NCI-H1694 (cell line): ENCODE measurements at regions not wholly inside any gene's neighbourhood (a gene's known extent, or its start where the extent isn't known, plus 50 kb on each side); places are given as distances from the start of the nearest gene placed in this dataset.
"Not testable (repeated sequence)": the region's sequence is repeated elsewhere in the genome, so short reads cannot be mapped to it uniquely, and the experiment has no call there.

Experiments
- DNase-seq: peaks from one replicate; lab custom pipeline; 2025; lab: John Stamatoyannopoulos, UW

DNA sequence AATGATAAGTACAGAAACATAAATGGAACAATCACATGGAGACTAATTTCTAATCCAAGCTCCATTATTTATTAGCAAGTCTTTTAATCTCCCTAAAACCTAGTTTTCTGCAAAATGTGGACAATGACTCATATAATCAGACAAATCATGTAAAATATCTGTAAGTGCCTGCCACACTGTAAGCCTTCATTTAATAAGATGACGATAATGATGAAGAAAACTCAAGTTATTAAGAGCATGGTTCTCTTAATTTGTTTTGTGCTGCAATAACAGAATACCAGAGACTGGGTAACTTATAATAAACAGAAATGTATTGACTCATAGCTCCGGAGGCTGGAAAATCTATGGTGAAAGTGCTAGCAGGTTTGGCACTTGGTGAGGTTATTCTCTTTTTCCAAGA, 535.3 kb upstream of the LRFN5 start:
- DNase-seq, result no peak

DNA sequence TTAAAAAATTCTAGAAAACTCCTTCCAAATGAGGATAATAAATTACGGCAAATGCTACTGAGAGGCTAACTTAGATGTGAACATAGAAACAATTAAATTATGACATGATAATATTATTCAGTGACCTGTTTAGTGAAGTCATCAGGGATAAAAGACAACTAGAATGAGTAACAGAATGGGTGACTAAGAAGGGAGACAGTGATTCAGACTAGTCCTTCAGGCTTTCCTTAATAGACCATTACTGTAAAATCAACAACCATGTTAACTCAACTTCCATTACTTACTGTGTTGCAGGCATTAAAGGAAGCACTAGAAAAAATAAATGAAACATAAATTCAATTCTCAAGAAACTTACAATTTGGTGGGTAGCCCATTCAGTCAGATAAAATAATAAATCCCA, 543.9 kb upstream of the LRFN5 start:
- DNase-seq, result no peak

DNA sequence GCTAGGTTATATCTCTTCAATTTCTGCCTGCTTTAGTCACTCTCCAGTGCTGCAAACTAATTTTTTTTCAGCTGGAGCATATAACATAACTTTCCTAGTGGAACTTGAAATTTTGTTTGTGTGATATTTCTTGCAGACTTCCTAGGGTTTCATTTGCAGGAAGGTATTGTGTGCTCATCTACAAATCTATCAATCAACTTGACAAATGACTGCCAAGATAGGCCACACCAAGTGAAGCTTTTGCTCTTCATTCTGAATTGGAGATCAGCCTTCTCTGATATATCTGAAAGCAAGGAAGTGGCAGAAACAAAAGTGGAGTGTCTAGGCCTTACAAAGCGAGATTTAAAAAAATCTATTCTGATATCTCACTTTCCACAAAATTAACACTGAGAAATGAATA, 551.1 kb upstream of the LRFN5 start:
- DNase-seq, result no peak

- DNase-seq, result no peak
Observed at GRCh38 chr14:41051801-41052200, 554.9 kb upstream of the LRFN5 start.

DNA sequence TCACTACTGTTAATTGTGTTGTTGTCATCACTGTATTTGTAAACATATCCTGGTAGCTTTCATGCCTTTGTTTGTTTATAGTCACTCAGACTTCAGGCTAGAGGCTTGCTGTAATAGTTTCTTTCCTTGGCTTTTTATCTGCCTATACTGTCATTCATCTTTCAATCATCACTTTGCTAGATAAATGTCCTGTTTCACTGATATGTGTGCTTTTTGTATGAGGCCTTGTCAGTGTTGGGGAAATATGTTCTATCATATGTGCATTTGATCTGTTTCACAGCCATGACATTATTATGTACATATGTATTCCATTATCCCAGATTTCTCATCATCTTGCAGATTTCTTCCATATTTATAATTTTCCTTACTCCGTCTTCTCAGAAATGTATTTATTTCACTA, 558.9 kb upstream of the LRFN5 start:
- no peak for DNase-seq

GRCh38 chr14:41037388-41037787, 569.3 kb upstream of the LRFN5 start:
- DNase-seq, result no peak

DNA sequence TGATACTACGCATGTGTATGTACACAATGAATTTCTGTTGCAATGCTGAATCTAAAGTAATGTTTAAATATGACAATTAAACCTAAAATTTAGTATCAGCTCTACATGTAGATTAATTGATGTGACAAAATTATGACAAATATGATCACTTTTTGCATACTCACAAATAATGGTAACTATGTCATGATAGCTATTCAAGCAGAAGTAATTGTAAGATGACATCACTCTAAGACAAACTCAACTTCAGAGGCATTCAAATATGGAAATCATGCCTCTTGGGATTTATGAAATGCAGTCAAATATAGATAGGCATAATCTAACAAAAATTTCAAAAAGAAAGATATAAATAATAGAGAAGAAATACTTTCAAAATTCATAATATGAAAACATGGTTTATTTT, 571.7 kb upstream of the LRFN5 start:
- no peak for DNase-seq

GRCh38 chr14:41022932-41023331, 583.7 kb upstream of the LRFN5 start:
- DNase-seq, result no peak

DNA sequence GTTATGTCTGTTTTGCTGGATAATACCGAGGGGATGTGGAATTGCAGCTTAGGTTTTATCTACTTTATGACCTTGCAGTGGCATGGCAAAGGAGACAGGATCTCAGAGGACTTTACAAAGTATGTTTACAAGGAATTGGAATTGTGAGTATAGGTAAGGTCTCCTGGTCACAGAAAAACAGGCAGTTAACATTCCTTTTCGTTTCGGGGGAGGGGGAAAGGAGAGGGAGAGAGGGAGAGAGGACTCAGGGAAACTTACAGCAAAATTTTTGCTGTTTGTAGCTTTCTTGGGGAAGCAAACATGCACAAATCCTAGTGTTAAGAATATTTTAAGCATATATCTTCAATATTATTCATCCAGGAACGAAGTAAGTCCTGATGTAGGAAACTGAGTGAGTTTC, 590.5 kb upstream of the LRFN5 start:
- no peak for DNase-seq

DNA sequence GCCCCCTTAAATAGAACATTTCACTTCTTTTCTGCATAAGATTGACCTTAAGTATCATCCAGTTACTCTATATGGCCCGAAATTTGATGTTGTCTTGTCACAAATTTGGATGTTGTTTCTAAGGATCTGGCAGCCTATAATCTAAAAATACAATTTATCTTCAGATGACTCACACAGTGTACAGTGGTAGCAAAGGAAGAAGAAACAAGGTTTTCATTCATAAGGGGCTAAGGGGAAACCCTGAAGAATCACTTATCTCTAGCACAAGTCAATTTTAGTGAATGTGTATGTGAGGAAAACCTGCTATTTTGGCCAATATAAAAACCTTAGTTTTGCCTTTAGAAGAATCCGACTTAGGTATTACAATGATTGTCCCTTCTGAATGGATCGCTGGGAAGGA, 606.3 kb upstream of the LRFN5 start:
- DNase-seq, result no peak

DNA sequence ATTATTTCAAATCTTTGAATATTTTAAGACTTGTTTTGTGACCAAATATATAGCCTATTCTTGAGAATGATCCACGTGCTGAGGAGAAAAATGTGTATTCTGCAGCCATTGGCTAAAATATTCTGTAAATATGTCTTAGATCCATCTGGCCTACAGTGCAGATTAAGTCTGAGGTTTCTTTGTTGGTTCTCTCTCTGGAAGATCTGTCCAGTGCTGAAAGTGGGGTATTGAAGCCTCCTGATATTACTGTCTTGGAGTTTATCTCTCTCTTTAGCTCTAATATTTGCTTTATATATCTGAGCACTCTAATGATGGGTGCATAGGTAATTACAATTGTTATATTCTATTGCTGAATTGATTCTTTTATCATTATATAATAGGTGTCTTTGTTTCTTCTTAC, 617.4 kb upstream of the LRFN5 start:
- no peak for DNase-seq

- no peak for DNase-seq
Observed at GRCh38 chr14:40987481-40987880, 619.2 kb upstream of the LRFN5 start.

- no peak for DNase-seq
Observed at GRCh38 chr14:40986655-40987054, 620.0 kb upstream of the LRFN5 start.

- no peak for DNase-seq
Observed at GRCh38 chr14:40985584-40985983, 621.1 kb upstream of the LRFN5 start.

- DNase-seq, result no peak
Observed at GRCh38 chr14:40983604-40984003, 623.1 kb upstream of the LRFN5 start.

GRCh38 chr14:40981247-40981646, 625.4 kb upstream of the LRFN5 start:
- no peak for DNase-seq

GRCh38 chr14:40960257-40960656, 646.4 kb upstream of the LRFN5 start:
- DNase-seq, result not testable (repeated sequence)

DNA sequence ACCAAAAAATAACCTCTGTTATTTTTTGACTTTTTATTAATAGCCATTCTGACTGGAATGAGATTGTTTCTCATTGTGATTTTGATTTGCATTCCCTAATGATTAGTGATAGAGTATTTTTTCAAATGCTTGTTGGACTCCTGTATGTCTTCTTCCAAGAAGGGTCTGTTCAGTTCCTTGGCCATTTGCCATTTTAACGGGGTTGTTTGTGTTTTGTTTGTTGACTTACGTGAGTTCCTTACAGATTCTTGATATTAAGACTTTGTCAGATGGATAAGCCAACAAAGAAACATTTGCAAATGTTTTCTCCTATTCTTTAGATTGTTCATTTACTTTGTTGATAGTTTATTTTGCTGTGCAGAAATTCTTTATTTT, 651.6 kb upstream of the LRFN5 start:
- no peak for DNase-seq

DNA sequence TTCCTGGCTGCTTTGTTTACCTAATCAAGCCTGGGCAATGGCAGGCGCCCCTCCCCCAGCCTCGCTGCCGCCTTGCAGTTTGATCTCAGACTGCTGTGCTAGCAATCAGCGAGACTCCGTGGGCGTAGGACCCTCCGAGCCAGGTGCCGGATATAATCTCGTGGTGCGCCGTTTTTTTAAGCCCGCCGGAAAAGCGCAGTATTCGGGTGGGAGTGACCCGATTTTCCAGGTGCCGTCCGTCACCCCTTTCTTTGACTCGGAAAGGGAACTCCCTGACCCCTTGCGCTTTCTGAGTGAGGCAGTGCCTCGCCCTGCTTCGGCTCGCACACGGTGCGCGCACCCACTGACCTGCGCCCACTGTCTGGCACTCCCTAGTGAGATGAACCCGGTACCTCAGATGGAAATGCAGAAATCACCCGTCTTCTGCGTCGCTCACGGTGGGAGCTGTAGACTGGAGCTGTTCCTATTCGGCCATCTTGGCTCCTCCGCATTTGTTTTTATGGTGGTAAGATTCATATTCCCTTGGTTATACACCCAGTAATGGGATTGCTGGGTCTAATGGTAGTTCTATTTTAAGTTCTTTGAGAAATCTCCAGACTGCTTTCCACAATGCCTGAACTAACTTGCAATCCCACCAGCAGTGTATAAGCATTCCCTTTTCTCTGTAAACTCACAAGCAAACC, 652.1 kb upstream of the LRFN5 start:
- DNase-seq, result not testable (repeated sequence)

DNA sequence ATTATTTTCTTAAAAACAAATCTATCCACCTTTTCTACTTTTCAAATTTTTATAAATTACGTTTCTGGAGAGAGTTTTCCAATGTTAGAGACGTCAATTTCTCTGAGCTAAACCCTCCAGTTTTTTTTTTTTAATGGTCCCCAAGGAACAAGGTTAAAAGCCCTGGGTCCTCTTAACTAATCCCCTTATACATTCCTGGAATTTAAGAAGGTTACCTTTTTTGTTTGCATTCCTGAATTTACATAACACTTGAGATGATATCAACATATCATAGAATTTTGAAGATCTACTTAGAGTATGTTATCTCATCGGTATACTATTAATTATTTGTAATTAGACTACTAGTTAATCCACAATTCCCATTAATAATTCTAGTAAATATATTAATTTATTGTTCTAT, 662.2 kb upstream of the LRFN5 start:
- no peak for DNase-seq

- no peak for DNase-seq
Observed at GRCh38 chr14:40936861-40937260, 669.8 kb upstream of the LRFN5 start.

GRCh38 chr14:40920380-40920779, 686.3 kb upstream of the LRFN5 start:
- DNase-seq, result no peak

- no peak for DNase-seq
Observed at GRCh38 chr14:40911141-40911540, 695.5 kb upstream of the LRFN5 start.

- no peak for DNase-seq
Observed at GRCh38 chr14:40909906-40910305, 696.8 kb upstream of the LRFN5 start.

- no peak for DNase-seq
Observed at GRCh38 chr14:40903709-40904108, 703.0 kb upstream of the LRFN5 start.
